ENCODE measurements at regions not wholly inside any gene's neighbourhood (a gene's known extent, or its start where the extent isn't known, plus 50 kb on each side); places are given as distances from the start of the nearest gene placed in this dataset.
A peak's percentile ranks its signal among the peaks of the same experiment; 100 is the strongest.

GRCh38 chr18:42275138-42275535 lies 320.1 kb downstream of the PIK3C3 start:
- WGBS, 2 donors (ENCODE audit: low coverage in 1 of 2), result 50 to 54% methylated on average over 2 of the region's 2 CpGs
- intact Hi-C loops (cut with DNase I; ENCODE audit: low total_unique reads), result no loop called here

GRCh38 chr18:42275949-42276730 lies 321.1 kb downstream of the PIK3C3 start:
- H3K36me3 ChIP-seq, result no peaks in the 10 kb centered on the region
- H3K4me1 ChIP-seq, result peaks cover 3 to 18% (median 7%) of the 10 kb centered on the region in 4 donors
- in situ Hi-C loops (cut with MboI; ENCODE audit: low pct_ligation_motif_present in 1 of 4, low pct_unique_long_range_greater_than_20kb in 1 of 4, low sequenced_read_pairs in 3 of 4) (loop anchor here in 1 of 4 donors (25.0 kb wide), 1 partner anchor 986 kb away; no protein-coding TSS in a partner anchor), intact Hi-C loops (cut with DNase I; ENCODE audit: low total_unique reads) (no loop called here)
- H3K27ac ChIP-seq, result peak overlapping the region in 3 of 4 donors; percentile 26 to 62 (median 41)
- no peaks in the 10 kb centered on the region for H3K9me3 ChIP-seq
- no peaks in the 10 kb centered on the region for H3K27me3 ChIP-seq
- peak; percentile 36 for DNase-seq
- TF ChIP-seq POLR2A (IDR thresholded peaks at IDR 0.05) (no peak), EP300 (IDR thresholded peaks at IDR 0.05; ENCODE audit: low read depth) (no peak), POLR2AphosphoS5 (IDR thresholded peaks at IDR 0.05) (no peak), CTCF (IDR thresholded peaks at IDR 0.05) (no peak)
- WGBS, 2 donors (ENCODE audit: low coverage in 1 of 2), result 32 to 54% methylated on average over 4 to 8 of the region's 8 CpGs
- no peak overlapping the region for H3K4me3 ChIP-seq

More at GRCh38 chr18:42275138-42275535, 320.1 kb downstream of the PIK3C3 start:
- H3K27ac ChIP-seq, result peak overlapping the region in 1 of 4 donors; percentile 45
- H3K4me3 ChIP-seq, result no peak overlapping the region
- TF ChIP-seq EP300 (IDR thresholded peaks at IDR 0.05; ENCODE audit: low read depth) (no peak), CTCF (IDR thresholded peaks at IDR 0.05) (no peak), POLR2AphosphoS5 (IDR thresholded peaks at IDR 0.05) (no peak), POLR2A (IDR thresholded peaks at IDR 0.05) (no peak)
- H3K36me3 ChIP-seq, result no peaks in the 10 kb centered on the region
- no peak for DNase-seq
- in situ Hi-C loops (cut with MboI; ENCODE audit: low pct_ligation_motif_present in 1 of 4, low pct_unique_long_range_greater_than_20kb in 1 of 4, low sequenced_read_pairs in 3 of 4), result loop anchor here in 1 of 4 donors (25.0 kb wide), 1 partner anchor 987 kb away; no protein-coding TSS in a partner anchor
- no peaks in the 10 kb centered on the region for H3K27me3 ChIP-seq
- no peaks in the 10 kb centered on the region for H3K9me3 ChIP-seq
- H3K4me1 ChIP-seq, result peaks cover 3 to 18% (median 7%) of the 10 kb centered on the region in 4 donors

- intact Hi-C loops (cut with DNase I; ENCODE audit: low total_unique reads) (no loop called here), in situ Hi-C loops (cut with MboI; ENCODE audit: low pct_ligation_motif_present in 1 of 4, low pct_unique_long_range_greater_than_20kb in 1 of 4, low sequenced_read_pairs in 3 of 4) (loop anchor here in 1 of 4 donors (25.0 kb wide), 1 partner anchor 981 kb away; no protein-coding TSS in a partner anchor)
- TF ChIP-seq EP300 (IDR thresholded peaks at IDR 0.05; ENCODE audit: low read depth) (no peak), POLR2A (IDR thresholded peaks at IDR 0.05) (no peak), CTCF (IDR thresholded peaks at IDR 0.05) (no peak), POLR2AphosphoS5 (IDR thresholded peaks at IDR 0.05) (no peak)
- no peaks in the 10 kb centered on the region for H3K27me3 ChIP-seq
- H3K4me1 ChIP-seq, result peaks cover 0 to 11% (median 6%) of the 10 kb centered on the region in 4 donors
- DNase-seq, result no peak
- no peak overlapping the region for H3K27ac ChIP-seq
- H3K9me3 ChIP-seq, result no peaks in the 10 kb centered on the region
- no peaks in the 10 kb centered on the region for H3K36me3 ChIP-seq
- no peak overlapping the region for H3K4me3 ChIP-seq
These were observed 326.1 kb downstream of the PIK3C3 start for GRCh38 chr18:42281124-42281523.

GRCh38 chr18:42281851-42282250 lies 326.8 kb downstream of the PIK3C3 start:
- TF ChIP-seq POLR2A (IDR thresholded peaks at IDR 0.05) (no peak), POLR2AphosphoS5 (IDR thresholded peaks at IDR 0.05) (no peak), CTCF (IDR thresholded peaks at IDR 0.05) (no peak)
- Histone ChIP-seq H3K9me3 (no peaks in the 10 kb centered on the region), H3K27ac (no peak overlapping the region), H3K4me3 (no peak overlapping the region), H3K36me3 (no peaks in the 10 kb centered on the region), H3K27me3 (no peaks in the 10 kb centered on the region), H3K4me1 (peaks cover 0 to 3% (median 1%) of the 10 kb centered on the region in 4 donors)
- intact Hi-C loops (cut with DNase I; ENCODE audit: low total_unique reads), result no loop called here
- in situ Hi-C loops (cut with MboI; ENCODE audit: low pct_ligation_motif_present in 1 of 4, low pct_unique_long_range_greater_than_20kb in 1 of 4, low sequenced_read_pairs in 3 of 4), result loop anchor here in 1 of 4 donors (25.0 kb wide), 1 partner anchor 980 kb away; no protein-coding TSS in a partner anchor
- DNase-seq, result no peak
